OCI-LY7 (cell line): ENCODE measurements at regions not wholly inside any gene's neighbourhood (a gene's known extent, or its start where the extent isn't known, plus 50 kb on each side); places are given as distances from the start of the nearest gene placed in this dataset.

Experiments
- BruUV-seq: library from RNA; stranded (reverse); fragments of 400-500 nt; replicated peaks from 2 replicates; lab custom pipeline; 2021; lab: Mats Ljungman, UMichigan
- CTCF ChIA-PET: fragments of 300-600 bp; sonication (Branson Sonifier 250); formaldehyde crosslinking; loops from one replicate; lab custom pipeline; 2022; ENCODE audit warnings: antibody characterized with exemption; ENCODE audit not compliant: unreplicated experiment; lab: Charles Lee
- POLR2A ChIA-PET: fragments of 300-600 bp; sonication (Branson Sonifier 250); formaldehyde crosslinking; loops from one replicate; lab custom pipeline; 2022; ENCODE audit warnings: antibody characterized with exemption; lab: Charles Lee
- DNase-seq: peaks from one replicate; pipeline ENCODE4 v3.0.0-alpha.2; 2015; ENCODE audit warnings: low spot score
- H2AFZ ChIP-seq: fragments of 200-600 bp; sonication (generic), shearing (Covaris generic); 2 replicates; pipeline ENCODE4 v1.6.1; 2014; ENCODE audit warnings: mild to moderate bottlenecking, antibody characterized with exemption, low read length, moderate library complexity
- H3K27ac ChIP-seq: fragments of 200-600 bp; sonication (generic); 2 replicates; pipeline ENCODE4 v1.5.1; 2014; ENCODE audit warnings: mixed run types, low read depth, mild to moderate bottlenecking, moderate library complexity, low read length, inconsistent platforms; ENCODE audit not compliant: poor library complexity, severe bottlenecking
- H3K36me3 ChIP-seq: fragments of 200-600 bp; sonication (generic); 2 replicates; pipeline ENCODE4 v1.6.1; 2014; ENCODE audit warnings: mild to moderate bottlenecking, antibody characterized with exemption, low read length, moderate library complexity, mixed read lengths; ENCODE audit not compliant: insufficient read depth
- H3K4me1 ChIP-seq: fragments of 200-600 bp; sonication (generic); 2 replicates; pipeline ENCODE4 v1.5.1; 2014; ENCODE audit warnings: mild to moderate bottlenecking, low read length; ENCODE audit not compliant: insufficient read depth, poor library complexity, severe bottlenecking
- H3K4me2 ChIP-seq: fragments of 200-600 bp; sonication (generic); 2 replicates; pipeline ENCODE4 v1.6.1; 2014; ENCODE audit warnings: mild to moderate bottlenecking, low read length
- H3K4me3 ChIP-seq: fragments of 200-600 bp; sonication (generic); 2 replicates; pipeline ENCODE4 v1.5.1; 2014; ENCODE audit warnings: mild to moderate bottlenecking, low read depth, low read length; ENCODE audit not compliant: poor library complexity, severe bottlenecking
- H3K79me2 ChIP-seq: fragments of 200-600 bp; sonication (generic); 2 replicates; pipeline ENCODE4 v1.6.1; 2016; ENCODE audit warnings: low read depth, mild to moderate bottlenecking, low read length, moderate library complexity, mixed read lengths; ENCODE audit not compliant: insufficient read depth
- H3K9me2 ChIP-seq: fragments of 200-600 bp; sonication (generic); 2 replicates; pipeline ENCODE4 v1.6.1; 2016; ENCODE audit warnings: mild to moderate bottlenecking, low read length, mixed read lengths; ENCODE audit not compliant: insufficient read depth
- H3K9me3 ChIP-seq: fragments of 200-600 bp; sonication (generic); 2 replicates; pipeline ENCODE4 v1.6.1; 2014; ENCODE audit warnings: mild to moderate bottlenecking, mixed run types, low read length, mixed read lengths
- H4K20me1 ChIP-seq: fragments of 200-600 bp; sonication (generic); 2 replicates; pipeline ENCODE4 v1.6.1; 2014; ENCODE audit warnings: mild to moderate bottlenecking, antibody characterized with exemption, low read length, moderate library complexity, mixed read lengths; ENCODE audit not compliant: insufficient read depth
- CTCF ChIP-seq: fragments of 200-600 bp; sonication (generic); conservative IDR thresholded peaks from 2 replicates; pipeline ENCODE4 v1.5.1; 2014; ENCODE audit warnings: mild to moderate bottlenecking, antibody characterized with exemption, low read length, moderate library complexity, mixed read lengths
- EZH2phosphoT487 ChIP-seq: fragments of 200-600 bp; sonication (generic); IDR thresholded peaks from 2 replicates; pipeline ENCODE4 v1.6.1; 2018; ENCODE audit warnings: low read depth, borderline replicate concordance, mild to moderate bottlenecking, mixed run types, antibody characterized with exemption, low read length, moderate library complexity, mixed read lengths
- intact Hi-C: fragments of 100-400 bp; cut with micrococcal nuclease; formaldehyde crosslinking; loops from one replicate; pipeline ENCODE4 v1.10.0; 2022; ENCODE audit not compliant: unreplicated experiment

GRCh38 chr3:31439890-31440750 lies 92.6 kb upstream of the STT3B start:
- no peak for TF ChIP-seq CTCF
- TF ChIP-seq EZH2phosphoT487, result no peak
- H3K4me1 ChIP-seq, result peaks cover 25% of the 10 kb centered on the region
- H2AFZ ChIP-seq, result no peak overlapping the region
- no peak overlapping the region for H3K4me2 ChIP-seq
- H3K79me2 ChIP-seq, result no peaks in the 10 kb centered on the region
- DNase-seq, result no peak
- no peak overlapping the region for H3K4me3 ChIP-seq
- ChIA-PET CTCF (no interaction called here), POLR2A (interaction anchor here (1.2 kb wide), 1 partner anchor 10 kb away, joined by 3 read pairs; no protein-coding TSS in a partner anchor)
- no TSS peak for BruUV-seq
- no peaks in the 10 kb centered on the region for H3K9me2 ChIP-seq
- no peaks in the 10 kb centered on the region for H4K20me1 ChIP-seq
- H3K27ac ChIP-seq, result no peak overlapping the region
- intact Hi-C loops, result no loop called here
- H3K36me3 ChIP-seq, result no peaks in the 10 kb centered on the region
- 0 out of 2 replicates have a peak, but pooled peaks cover 4% of the 10 kb centered on the region for H3K9me3 ChIP-seq

GRCh38 chr3:31440878-31441277 lies 91.8 kb upstream of the STT3B start:
- no peak overlapping the region for H3K4me2 ChIP-seq
- no peaks in the 10 kb centered on the region for H3K9me2 ChIP-seq
- H3K79me2 ChIP-seq, result no peaks in the 10 kb centered on the region
- H3K36me3 ChIP-seq, result no peaks in the 10 kb centered on the region
- H4K20me1 ChIP-seq, result no peaks in the 10 kb centered on the region
- H3K27ac ChIP-seq, result no peak overlapping the region
- no TSS peak for BruUV-seq
- TF ChIP-seq EZH2phosphoT487 (no peak), CTCF (no peak)
- 0 out of 2 replicates have a peak, but pooled peaks cover 4% of the 10 kb centered on the region for H3K9me3 ChIP-seq
- no peak overlapping the region for H2AFZ ChIP-seq
- POLR2A ChIA-PET, result no interaction called here
- CTCF ChIA-PET, result no interaction called here
- peaks cover 33% of the 10 kb centered on the region for H3K4me1 ChIP-seq
- no peak for DNase-seq
- intact Hi-C loops, result no loop called here
- H3K4me3 ChIP-seq, result no peak overlapping the region

- peak overlapping the region; percentile 47; the same call in 1 of the 2 replicates for H3K4me2 ChIP-seq
- POLR2A ChIA-PET, result interaction anchor here (0.7 to 1.2 kb wide), 2 partner anchors 20 to 85 kb away, joined by 3 to 4 read pairs; no protein-coding TSS in a partner anchor
- H3K4me3 ChIP-seq, result no peak overlapping the region
- peak overlapping the region; percentile 56; the same call in 1 of the 2 replicates for H2AFZ ChIP-seq
- H3K9me2 ChIP-seq, result no peaks in the 10 kb centered on the region
- H3K4me1 ChIP-seq, result peaks cover 40% of the 10 kb centered on the region
- intact Hi-C loops, result no loop called here
- CTCF ChIA-PET, result no interaction called here
- 0 out of 2 replicates have a peak, but pooled peaks cover under 1% of the 10 kb centered on the region for H3K9me3 ChIP-seq
- TF ChIP-seq EZH2phosphoT487 (no peak), CTCF (no peak)
- no peaks in the 10 kb centered on the region for H3K79me2 ChIP-seq
- no peaks in the 10 kb centered on the region for H3K36me3 ChIP-seq
- no TSS peak for BruUV-seq
- H4K20me1 ChIP-seq, result no peaks in the 10 kb centered on the region
- no peak for DNase-seq
- H3K27ac ChIP-seq, result no peak overlapping the region
These were observed 90.0 kb upstream of the STT3B start for GRCh38 chr3:31442755-31443154.
